ENCODE measurements at regions not wholly inside any gene's neighbourhood (a gene's known extent, or its start where the extent isn't known, plus 50 kb on each side); places are given as distances from the start of the nearest gene placed in this dataset.

GRCh38 chr4:125956276-125956675 lies 641.5 kb downstream of the FAT4 start:
- no peak for FAIRE-seq
- no peak for DNase-seq (ENCODE audit: insufficient read length, low spot score)
- TF ChIP-seq POU2F2 (IDR thresholded peaks at IDR 0.05; ENCODE audit: low read depth, low read length) = no peak
- TF ChIP-seq TAF1 (IDR thresholded peaks at IDR 0.05; ENCODE audit: low read depth, low read length) = no peak
- TF ChIP-seq POLR2AphosphoS5 (IDR thresholded peaks at IDR 0.05; ENCODE audit: low read depth, low read length) = no peak
- no peak for TF ChIP-seq PAX5 (IDR thresholded peaks at IDR 0.05; ENCODE audit: insufficient read depth, low read length, severe bottlenecking)

GRCh38 chr4:125958519-125958918 lies 643.8 kb downstream of the FAT4 start:
- DNase-seq (ENCODE audit: insufficient read length, low spot score) (no peak), FAIRE-seq (no peak)
- TF ChIP-seq POLR2AphosphoS5 (IDR thresholded peaks at IDR 0.05; ENCODE audit: low read depth, low read length) = no peak
- no peak for TF ChIP-seq PAX5 (IDR thresholded peaks at IDR 0.05; ENCODE audit: insufficient read depth, low read length, severe bottlenecking)
- TF ChIP-seq POLR2A (IDR thresholded peaks at IDR 0.05; ENCODE audit: low read depth, low read length) = no peak
- no peak for TF ChIP-seq POU2F2 (IDR thresholded peaks at IDR 0.05; ENCODE audit: low read depth, low read length)
- no peak for TF ChIP-seq SPI1 (IDR thresholded peaks at IDR 0.05; ENCODE audit: low read depth, low read length)
- TF ChIP-seq TAF1 (IDR thresholded peaks at IDR 0.05; ENCODE audit: low read depth, low read length) = no peak

DNA sequence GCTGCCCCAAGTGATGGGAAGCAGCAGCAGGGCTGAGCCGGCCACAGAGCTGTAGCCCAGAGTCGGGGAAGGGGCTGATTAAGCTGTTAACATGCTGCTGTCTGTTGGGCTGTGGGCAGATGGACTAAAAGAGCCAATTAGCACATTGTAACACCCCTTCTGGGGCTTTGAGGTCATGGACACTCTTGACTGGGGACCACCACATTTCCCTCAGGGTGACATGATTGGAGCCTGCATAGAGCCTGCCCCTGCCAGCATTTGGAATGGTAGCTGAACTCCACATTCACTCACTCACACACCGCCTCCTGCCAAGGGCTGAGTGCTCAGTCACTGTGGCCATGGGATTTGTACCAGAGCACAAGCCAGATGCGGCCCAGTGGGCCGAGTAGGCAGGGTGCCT lies 646.9 kb downstream of the FAT4 start:
- FAIRE-seq = no peak
- DNase-seq (ENCODE audit: insufficient read length, low spot score) = no peak
- no peak for TF ChIP-seq POU2F2 (IDR thresholded peaks at IDR 0.05; ENCODE audit: low read depth, low read length)
- TF ChIP-seq PAX5 (IDR thresholded peaks at IDR 0.05; ENCODE audit: insufficient read depth, low read length, severe bottlenecking) = no peak
- TF ChIP-seq TAF1 (IDR thresholded peaks at IDR 0.05; ENCODE audit: low read depth, low read length) = no peak
- TF ChIP-seq POLR2AphosphoS5 (IDR thresholded peaks at IDR 0.05; ENCODE audit: low read depth, low read length) = no peak
- no peak for TF ChIP-seq POLR2A (IDR thresholded peaks at IDR 0.05; ENCODE audit: low read depth, low read length)
- TF ChIP-seq SPI1 (IDR thresholded peaks at IDR 0.05; ENCODE audit: low read depth, low read length) = no peak

GRCh38 chr4:125975861-125976397 lies 661.2 kb downstream of the FAT4 start:
- FAIRE-seq (no peak), DNase-seq (ENCODE audit: insufficient read length, low spot score) (no peak)
- no peak for TF ChIP-seq SPI1 (IDR thresholded peaks at IDR 0.05; ENCODE audit: low read depth, low read length)
- no peak for TF ChIP-seq POU2F2 (IDR thresholded peaks at IDR 0.05; ENCODE audit: low read depth, low read length)
- no peak for TF ChIP-seq TAF1 (IDR thresholded peaks at IDR 0.05; ENCODE audit: low read depth, low read length)
- TF ChIP-seq PAX5 (IDR thresholded peaks at IDR 0.05; ENCODE audit: insufficient read depth, low read length, severe bottlenecking) = no peak
- TF ChIP-seq POLR2A (IDR thresholded peaks at IDR 0.05; ENCODE audit: low read depth, low read length) = no peak
- no peak for TF ChIP-seq POLR2AphosphoS5 (IDR thresholded peaks at IDR 0.05; ENCODE audit: low read depth, low read length)

DNA sequence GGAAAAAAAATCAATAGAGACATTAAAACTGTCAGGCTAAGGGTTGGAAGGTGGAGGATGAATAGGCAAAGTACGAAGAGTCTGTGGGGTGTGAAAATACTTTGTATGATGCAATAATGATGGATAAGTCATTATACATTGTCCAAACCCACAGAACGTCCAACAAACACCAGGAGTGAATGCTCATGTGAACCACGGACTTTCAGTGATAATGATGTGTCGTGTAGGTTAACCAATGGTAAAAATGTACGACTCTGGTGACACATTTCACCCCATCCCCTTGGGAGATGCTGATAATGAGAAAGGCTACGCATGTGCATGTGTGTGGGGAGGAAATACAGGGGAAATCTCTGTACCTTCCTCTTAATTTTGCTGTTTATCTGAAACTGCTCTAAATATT lies 665.2 kb downstream of the FAT4 start:
- DNase-seq (ENCODE audit: insufficient read length, low spot score) (no peak), FAIRE-seq (no peak)
- TF ChIP-seq SPI1 (IDR thresholded peaks at IDR 0.05; ENCODE audit: low read depth, low read length) (no peak), POLR2A (IDR thresholded peaks at IDR 0.05; ENCODE audit: low read depth, low read length) (no peak), POU2F2 (IDR thresholded peaks at IDR 0.05; ENCODE audit: low read depth, low read length) (no peak), TAF1 (IDR thresholded peaks at IDR 0.05; ENCODE audit: low read depth, low read length) (no peak), POLR2AphosphoS5 (IDR thresholded peaks at IDR 0.05; ENCODE audit: low read depth, low read length) (no peak), PAX5 (IDR thresholded peaks at IDR 0.05; ENCODE audit: insufficient read depth, low read length, severe bottlenecking) (no peak)

- FAIRE-seq (no peak), DNase-seq (ENCODE audit: insufficient read length, low spot score) (no peak)
- TF ChIP-seq POU2F2 (IDR thresholded peaks at IDR 0.05; ENCODE audit: low read depth, low read length) = no peak
- no peak for TF ChIP-seq TAF1 (IDR thresholded peaks at IDR 0.05; ENCODE audit: low read depth, low read length)
- TF ChIP-seq SPI1 (IDR thresholded peaks at IDR 0.05; ENCODE audit: low read depth, low read length) = no peak
- TF ChIP-seq PAX5 (IDR thresholded peaks at IDR 0.05; ENCODE audit: insufficient read depth, low read length, severe bottlenecking) = no peak
- TF ChIP-seq POLR2A (IDR thresholded peaks at IDR 0.05; ENCODE audit: low read depth, low read length) = no peak
- TF ChIP-seq POLR2AphosphoS5 (IDR thresholded peaks at IDR 0.05; ENCODE audit: low read depth, low read length) = no peak
Measured at GRCh38 chr4:125983168-125983567, 668.4 kb downstream of the FAT4 start.

DNA sequence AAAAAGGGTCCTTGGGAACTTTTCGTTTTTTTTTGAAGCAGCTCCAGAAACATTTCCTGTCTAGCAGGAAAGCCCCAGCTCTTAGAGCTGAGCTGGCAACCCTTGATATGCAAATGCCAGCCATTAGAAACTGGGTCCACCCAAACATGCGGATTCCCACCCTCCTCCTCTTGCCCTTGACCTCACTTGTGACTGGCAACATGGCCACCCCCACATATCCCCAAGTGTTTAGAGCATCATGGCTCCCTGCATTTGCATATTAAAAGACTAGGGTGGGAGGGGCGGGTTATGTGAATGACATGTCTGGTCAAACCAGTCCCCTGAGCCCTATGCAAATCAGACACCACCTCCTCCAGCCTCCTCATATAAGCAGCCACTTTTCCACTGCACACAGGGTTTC lies 671.1 kb downstream of the FAT4 start:
- no peak for FAIRE-seq
- DNase-seq (ENCODE audit: insufficient read length, low spot score) = no peak
- TF ChIP-seq POLR2AphosphoS5 (IDR thresholded peaks at IDR 0.05; ENCODE audit: low read depth, low read length) (no peak), TAF1 (IDR thresholded peaks at IDR 0.05; ENCODE audit: low read depth, low read length) (no peak), POU2F2 (IDR thresholded peaks at IDR 0.05; ENCODE audit: low read depth, low read length) (peak; percentile 72; the same call in 1 of the 2 replicates), POLR2A (IDR thresholded peaks at IDR 0.05; ENCODE audit: low read depth, low read length) (no peak), SPI1 (IDR thresholded peaks at IDR 0.05; ENCODE audit: low read depth, low read length) (no peak), PAX5 (IDR thresholded peaks at IDR 0.05; ENCODE audit: insufficient read depth, low read length, severe bottlenecking) (no peak)

GRCh38 chr4:125986307-125986706 lies 671.6 kb downstream of the FAT4 start:
- no peak for DNase-seq (ENCODE audit: insufficient read length, low spot score)
- no peak for FAIRE-seq
- no peak for TF ChIP-seq POU2F2 (IDR thresholded peaks at IDR 0.05; ENCODE audit: low read depth, low read length)

GRCh38 chr4:125988464-125988863 lies 673.7 kb downstream of the FAT4 start:
- TF ChIP-seq POU2F2 (IDR thresholded peaks at IDR 0.05; ENCODE audit: low read depth, low read length) (no peak), TAF1 (IDR thresholded peaks at IDR 0.05; ENCODE audit: low read depth, low read length) (no peak), POLR2AphosphoS5 (IDR thresholded peaks at IDR 0.05; ENCODE audit: low read depth, low read length) (no peak), SPI1 (IDR thresholded peaks at IDR 0.05; ENCODE audit: low read depth, low read length) (no peak), POLR2A (IDR thresholded peaks at IDR 0.05; ENCODE audit: low read depth, low read length) (no peak), PAX5 (IDR thresholded peaks at IDR 0.05; ENCODE audit: insufficient read depth, low read length, severe bottlenecking) (no peak)
- DNase-seq (ENCODE audit: insufficient read length, low spot score) (no peak), FAIRE-seq (no peak)

GRCh38 chr4:125991398-125991797 lies 676.6 kb downstream of the FAT4 start:
- FAIRE-seq = no peak
- TF ChIP-seq PAX5 (IDR thresholded peaks at IDR 0.05; ENCODE audit: insufficient read depth, low read length, severe bottlenecking) (no peak), POLR2AphosphoS5 (IDR thresholded peaks at IDR 0.05; ENCODE audit: low read depth, low read length) (no peak), TAF1 (IDR thresholded peaks at IDR 0.05; ENCODE audit: low read depth, low read length) (no peak), POU2F2 (IDR thresholded peaks at IDR 0.05; ENCODE audit: low read depth, low read length) (no peak), SPI1 (IDR thresholded peaks at IDR 0.05; ENCODE audit: low read depth, low read length) (no peak), POLR2A (IDR thresholded peaks at IDR 0.05; ENCODE audit: low read depth, low read length) (no peak)
- DNase-seq (ENCODE audit: insufficient read length, low spot score) = no peak
